ENCODE measurements at regions not wholly inside any gene's neighbourhood (a gene's known extent, or its start where the extent isn't known, plus 50 kb on each side); places are given as distances from the start of the nearest gene placed in this dataset.
"Not testable (repeated sequence)": the region's sequence is repeated elsewhere in the genome, so short reads cannot be mapped to it uniquely, and the experiment has no call there.

- TF ChIP-seq CTCF (IDR thresholded peaks at IDR 0.05); POLR2AphosphoS5 (IDR thresholded peaks at IDR 0.05); POLR2A (IDR thresholded peaks at IDR 0.05; ENCODE audit: low read depth): not testable (repeated sequence)
Observed at GRCh38 chr20:26219546-26219945, 522.9 kb upstream of the ZNF337 start.

Data from esophagus muscularis mucosa (tissue), 3 donors.